SJSA1 (cell line): ENCODE measurements at regions not wholly inside any gene's neighbourhood (a gene's known extent, or its start where the extent isn't known, plus 50 kb on each side); places are given as distances from the start of the nearest gene placed in this dataset.
"Not testable (repeated sequence)": the region's sequence is repeated elsewhere in the genome, so short reads cannot be mapped to it uniquely, and the experiment has no call there.

ENCODE experiments used
- DNase-seq, 2 experiments: peaks; one replicate each; pipeline ENCODE4 v3.0.0-alpha.2; 2015 to 2020; ENCODE audit warnings: low spot score in 2 of 2, low read depth in 1 of 2
- H3K27ac ChIP-seq: fragments of 250-450 bp; sonication (Bioruptor Pico); 2 replicates; pipeline ENCODE4 v1.5.1; 2020; ENCODE audit warnings: mild to moderate bottlenecking, moderate library complexity
- H3K27me3 ChIP-seq: fragments of 250-450 bp; sonication (Bioruptor Pico); replicated peaks from 2 replicates; pipeline ENCODE4 v1.5.1; 2020; ENCODE audit warnings: mild to moderate bottlenecking, moderate library complexity
- H3K36me3 ChIP-seq: fragments of 250-450 bp; sonication (Bioruptor Pico); 2 replicates; pipeline ENCODE4 v1.5.1; 2020; ENCODE audit warnings: mild to moderate bottlenecking
- H3K4me1 ChIP-seq: fragments of 250-450 bp; sonication (Bioruptor Pico); replicated peaks from 2 replicates; pipeline ENCODE4 v1.6.1; 2021; ENCODE audit warnings: mild to moderate bottlenecking
- H3K4me3 ChIP-seq: fragments of 250-450 bp; sonication (Bioruptor Pico); 2 replicates; pipeline ENCODE4 v1.5.1; 2020; ENCODE audit warnings: mild to moderate bottlenecking
- H3K9me3 ChIP-seq: fragments of 250-450 bp; sonication (Bioruptor Pico); replicated peaks from 2 replicates; pipeline ENCODE4 v1.5.1; 2020; ENCODE audit warnings: mild to moderate bottlenecking

DNA sequence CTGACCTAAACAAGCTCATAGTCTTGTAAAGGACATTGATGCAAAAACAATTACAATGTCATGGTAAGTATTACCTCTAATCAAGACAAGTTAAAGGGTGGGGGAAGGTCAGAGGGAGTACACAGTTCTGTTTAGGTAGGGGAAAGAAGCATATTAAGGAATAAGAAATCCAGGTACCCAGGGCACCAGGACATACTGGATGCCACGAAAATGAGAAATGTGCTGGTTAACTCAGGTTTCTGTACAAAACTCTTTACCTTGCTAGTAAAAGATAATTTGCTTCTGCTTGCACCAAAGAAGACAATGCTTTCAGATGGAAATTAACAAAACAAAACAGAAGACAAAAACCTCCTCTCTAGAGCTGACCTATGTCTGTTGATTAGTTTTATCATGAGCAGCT, 70.7 kb upstream of the MED13 start:
- H3K36me3 ChIP-seq = no peaks in the 10 kb centered on the region
- no peak overlapping the region for H3K27ac ChIP-seq
- DNase-seq = no peak
- H3K9me3 ChIP-seq = no peaks in the 10 kb centered on the region
- H3K4me1 ChIP-seq = no peaks in the 10 kb centered on the region; the same call in 1 of the 2 replicates
- no peak overlapping the region for H3K4me3 ChIP-seq
- peaks cover 12% of the 10 kb centered on the region for H3K27me3 ChIP-seq

DNA sequence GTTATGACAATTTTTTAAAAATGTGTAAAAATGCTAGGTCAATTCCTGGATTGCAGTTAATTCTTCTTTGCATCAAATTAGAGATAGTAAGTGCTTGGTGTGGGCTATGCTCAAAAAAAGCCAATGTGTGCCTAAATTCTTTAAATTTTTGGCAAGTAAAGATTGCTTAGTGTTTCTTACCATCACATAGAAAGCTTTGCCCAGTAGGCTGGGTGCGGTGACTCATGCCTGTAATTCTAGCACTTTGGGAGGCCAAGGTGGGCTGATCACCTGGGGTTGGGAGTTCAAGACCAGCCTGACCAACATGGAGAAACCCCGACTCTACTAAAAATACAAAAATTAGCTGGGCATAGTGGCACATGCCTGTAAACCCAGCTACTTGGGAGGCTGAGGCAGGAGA, 70.0 kb upstream of the MED13 start:
- peaks cover 12% of the 10 kb centered on the region for H3K27me3 ChIP-seq
- DNase-seq, H3K27ac ChIP-seq, H3K36me3 ChIP-seq, H3K9me3 ChIP-seq, H3K4me3 ChIP-seq, H3K4me1 ChIP-seq: not testable (repeated sequence)

DNA sequence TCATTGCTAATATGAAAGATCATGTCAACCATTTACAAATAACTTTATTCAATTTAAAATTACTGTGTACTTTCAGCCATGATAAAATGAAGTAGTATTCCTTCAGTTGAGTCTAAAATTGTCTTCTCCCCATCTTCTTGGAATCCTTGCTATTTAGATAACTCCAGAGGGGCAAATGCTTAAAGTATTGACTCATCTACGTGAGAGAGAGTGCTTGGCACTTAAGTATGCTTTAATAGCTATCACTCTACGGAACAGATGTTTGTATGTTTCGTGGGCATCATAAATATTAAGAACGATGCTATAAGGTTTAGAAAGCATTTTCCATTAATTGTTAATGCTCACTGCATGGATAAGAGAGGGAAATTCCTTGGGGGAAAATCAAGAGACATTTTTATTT, 69.3 kb upstream of the MED13 start:
- no peak for DNase-seq

DNA sequence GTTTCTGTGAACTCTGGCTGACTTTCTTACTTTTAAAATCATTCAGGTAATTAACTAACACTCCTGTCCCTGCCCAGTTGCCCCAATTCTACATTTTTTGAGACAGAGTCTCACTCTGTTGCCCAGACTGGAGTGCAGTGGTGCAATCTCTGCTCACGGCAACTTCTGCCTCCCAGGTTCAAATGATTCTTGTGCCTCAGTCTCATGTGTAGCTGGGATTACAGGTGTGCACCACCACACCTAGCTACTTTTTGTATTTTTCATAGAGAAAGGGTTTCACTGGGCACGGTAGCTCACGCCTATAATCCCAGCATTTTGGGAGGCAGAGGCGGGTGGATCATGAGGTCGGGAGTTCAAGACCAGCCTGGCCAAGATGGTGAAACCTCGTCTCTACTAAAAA, 66.2 kb upstream of the MED13 start:
- H3K4me1 ChIP-seq, H3K36me3 ChIP-seq, H3K4me3 ChIP-seq, H3K9me3 ChIP-seq, H3K27ac ChIP-seq, DNase-seq, H3K27me3 ChIP-seq: not testable (repeated sequence)

More for the DNA sequence above, 69.3 kb upstream of the MED13 start:
- Histone ChIP-seq H3K4me3 (no peak overlapping the region), H3K36me3 (no peaks in the 10 kb centered on the region), H3K27ac (no peak overlapping the region), H3K27me3 (peaks cover 12% of the 10 kb centered on the region), H3K9me3 (no peaks in the 10 kb centered on the region), H3K4me1 (no peaks in the 10 kb centered on the region; the same call in 1 of the 2 replicates)

DNA sequence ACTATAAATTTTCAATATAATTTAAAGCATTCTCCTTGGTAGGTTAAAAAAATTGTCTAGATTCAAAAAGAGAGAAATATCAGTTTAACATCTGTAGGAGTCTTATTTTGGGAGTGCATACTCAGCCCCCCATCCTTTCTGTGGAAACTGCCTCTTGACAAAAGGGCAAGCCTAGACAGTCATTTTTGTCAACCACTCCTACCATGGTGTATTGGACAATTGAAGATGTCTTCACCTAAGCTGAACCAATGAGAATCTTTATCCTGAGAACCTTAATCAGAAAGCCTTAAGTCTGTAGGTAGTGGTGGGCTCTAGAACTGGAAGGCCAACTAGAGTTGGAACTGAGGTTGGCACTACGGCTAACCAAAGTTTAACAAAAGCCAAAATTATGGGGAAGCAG, 65.7 kb upstream of the MED13 start:
- Histone ChIP-seq H3K4me3 (no peak overlapping the region), H3K9me3 (no peaks in the 10 kb centered on the region), H3K4me1 (no peaks in the 10 kb centered on the region), H3K27ac (no peak overlapping the region), H3K36me3 (no peaks in the 10 kb centered on the region), H3K27me3 (peaks cover 7% of the 10 kb centered on the region)
- no peak for DNase-seq

DNA sequence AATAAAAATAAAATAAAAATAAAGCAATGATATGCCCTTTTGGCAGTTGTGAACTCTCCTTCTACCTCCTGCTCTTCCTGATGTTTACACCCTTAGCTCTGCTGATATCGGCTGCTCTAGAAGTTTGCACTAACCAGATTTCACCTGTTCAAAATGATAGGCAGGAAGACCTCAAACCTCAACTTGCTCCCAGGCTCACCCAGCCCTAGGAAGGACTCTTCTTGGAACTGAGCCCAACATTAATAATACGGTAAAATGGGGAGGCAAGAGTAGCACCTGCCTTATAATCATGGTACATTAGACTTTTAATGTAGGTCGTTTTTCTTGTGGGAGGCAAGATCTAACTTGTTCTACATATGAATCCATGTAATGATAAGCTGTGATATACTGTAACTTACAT, 61.2 kb upstream of the MED13 start:
- no peak overlapping the region for H3K4me3 ChIP-seq
- H3K4me1 ChIP-seq = no peaks in the 10 kb centered on the region
- no peak for DNase-seq
- H3K27me3 ChIP-seq = peaks cover 11% of the 10 kb centered on the region
- no peak overlapping the region for H3K27ac ChIP-seq
- no peaks in the 10 kb centered on the region for H3K9me3 ChIP-seq
- no peaks in the 10 kb centered on the region for H3K36me3 ChIP-seq

DNA sequence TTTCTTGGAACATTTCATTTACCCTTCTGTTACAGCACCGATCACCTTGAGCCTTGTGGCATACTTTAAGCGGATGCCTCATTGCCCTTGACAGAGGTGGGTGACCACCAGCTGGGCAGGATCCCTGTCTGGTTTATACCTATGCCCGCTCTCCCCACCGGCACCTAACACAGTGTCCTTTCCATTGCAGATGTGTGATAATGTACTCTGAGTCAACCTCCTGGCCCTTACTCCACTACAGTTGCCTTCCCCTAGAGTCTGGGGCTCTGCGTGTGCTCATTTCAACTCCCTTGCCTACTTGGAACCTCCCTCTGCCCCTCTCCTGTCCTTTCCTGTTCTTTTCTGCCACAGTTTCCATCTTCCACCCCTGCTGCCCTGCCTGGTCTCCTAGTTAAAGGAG, 60.2 kb upstream of the MED13 start:
- Histone ChIP-seq H3K9me3 (no peaks in the 10 kb centered on the region), H3K36me3 (no peaks in the 10 kb centered on the region), H3K4me1 (no peaks in the 10 kb centered on the region), H3K27me3 (peaks cover 15% of the 10 kb centered on the region), H3K4me3 (no peak overlapping the region), H3K27ac (no peak overlapping the region)
- no peak for DNase-seq

DNA sequence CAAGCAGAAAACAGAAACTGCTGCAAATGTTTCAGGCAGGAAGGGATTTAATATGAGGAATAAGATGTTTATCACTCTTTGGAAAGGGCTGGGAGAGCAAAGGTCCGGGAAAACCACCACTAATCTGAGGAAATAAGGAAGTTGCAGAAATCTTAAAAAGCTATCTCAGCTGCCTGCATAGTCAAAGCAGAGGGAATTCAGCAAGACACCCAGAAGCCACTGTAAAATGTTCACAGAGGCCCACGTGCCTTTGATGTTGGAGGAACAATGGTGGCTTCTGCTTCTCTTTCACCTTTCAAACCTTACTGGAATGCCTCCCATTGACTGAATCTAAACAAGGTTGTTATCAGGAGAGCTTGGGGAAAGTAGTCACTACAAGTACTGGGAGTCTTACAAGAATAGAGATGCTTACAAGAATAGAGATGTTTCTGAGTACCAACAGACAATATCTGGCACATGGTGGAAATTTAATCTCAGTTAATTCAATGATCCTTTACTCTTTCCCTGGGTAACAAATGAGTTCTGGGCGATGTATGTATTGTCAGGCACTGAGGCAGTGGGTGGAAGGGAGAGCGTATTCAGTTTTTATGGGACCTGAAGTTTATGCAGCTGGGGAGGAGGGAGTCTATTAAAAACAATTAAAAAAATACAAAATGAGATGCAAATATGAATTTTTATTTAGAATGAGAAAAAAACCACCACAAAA, 56.1 kb upstream of the MED13 start:
- Histone ChIP-seq H3K27ac (no peak overlapping the region), H3K4me1 (no peaks in the 10 kb centered on the region), H3K36me3 (no peaks in the 10 kb centered on the region), H3K9me3 (no peaks in the 10 kb centered on the region), H3K4me3 (no peak overlapping the region), H3K27me3 (peaks cover 16% of the 10 kb centered on the region; the same call in 1 of the 2 replicates)
- no peak for DNase-seq

DNA sequence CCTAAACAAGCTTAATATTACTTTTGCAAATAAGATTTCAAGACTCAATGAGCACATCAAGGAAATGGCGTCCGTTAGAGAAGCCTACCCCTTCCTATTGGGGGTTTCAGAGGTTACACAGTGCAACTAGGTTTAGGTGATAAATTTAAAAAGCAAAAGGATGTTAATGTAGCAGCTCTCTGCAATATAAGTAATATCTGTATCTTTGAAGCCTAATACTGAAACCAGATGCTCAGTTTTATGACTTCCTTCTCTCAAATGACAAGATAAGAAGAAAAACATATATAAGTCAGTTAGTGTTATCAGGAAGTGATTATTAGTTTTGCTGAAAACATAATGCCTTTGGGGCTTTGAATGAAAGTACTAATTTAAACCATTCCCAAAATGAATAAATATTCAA, 54.3 kb upstream of the MED13 start:
- no peak overlapping the region for H3K4me3 ChIP-seq
- no peaks in the 10 kb centered on the region for H3K9me3 ChIP-seq
- no peaks in the 10 kb centered on the region for H3K36me3 ChIP-seq
- no peak overlapping the region for H3K27ac ChIP-seq
- no peak for DNase-seq
- peaks cover 16% of the 10 kb centered on the region; the same call in 1 of the 2 replicates for H3K27me3 ChIP-seq
- no peaks in the 10 kb centered on the region for H3K4me1 ChIP-seq
